Activated B cell treated with CpG ODN at 0.5 μM for 24 hours (primary cell): ENCODE measurements at regions not wholly inside any gene's neighbourhood (a gene's known extent, or its start where the extent isn't known, plus 50 kb on each side); places are given as distances from the start of the nearest gene placed in this dataset.

Source experiments
- ATAC-seq: fragments of 200-7000 bp; cut with Tn5 transposase; one replicate; pipeline ENCODE4 v1.10.0; 2021; ENCODE audit warnings: low read depth, mild to moderate bottlenecking, moderate library complexity
- CTCF ChIA-PET: fragments of 350-600 bp; sonication (Branson Sonifier 250); formaldehyde crosslinking; loops from one replicate; lab custom pipeline; 2021; ENCODE audit warnings: antibody characterized with exemption; lab: Charles Lee
- POLR2A ChIA-PET: fragments of 350-600 bp; sonication (Branson Sonifier 250); formaldehyde crosslinking; loops from one replicate; lab custom pipeline; 2021; ENCODE audit warnings: antibody characterized with exemption; lab: Charles Lee
- DNase-seq: peaks from one replicate; pipeline ENCODE4 v3.0.0; 2022
- H3K27ac Mint-ChIP-seq: one replicate; pipeline ENCODE4 v1.8.0; 2020; ENCODE audit warnings: mixed read lengths
- H3K27me3 Mint-ChIP-seq: one replicate; pipeline ENCODE4 v1.8.0; 2021; ENCODE audit warnings: mixed read lengths
- H3K36me3 Mint-ChIP-seq: one replicate; pipeline ENCODE4 v1.8.0; 2021; ENCODE audit warnings: low read depth, mixed read lengths
- H3K4me1 Mint-ChIP-seq: one replicate; pipeline ENCODE4 v1.8.0; 2021; ENCODE audit warnings: mixed read lengths
- H3K4me3 Mint-ChIP-seq: one replicate; pipeline ENCODE4 v1.8.0; 2020; ENCODE audit warnings: mild to moderate bottlenecking, mixed read lengths
- H3K9me3 Mint-ChIP-seq: one replicate; pipeline ENCODE4 v1.8.0; 2020; ENCODE audit warnings: mixed read lengths
- intact Hi-C: fragments of 100-400 bp; cut with micrococcal nuclease; formaldehyde crosslinking; loops from one replicate; pipeline ENCODE4 v1.15.1; 2024
- TF ChIP-seq, protein P1 (sequence below): fragments of 200-600 bp; IDR thresholded peaks from one replicate; pipeline ENCODE4 v1.8.0; 2022; ENCODE audit warnings: antibody characterized with exemption, mild to moderate bottlenecking

DNA sequence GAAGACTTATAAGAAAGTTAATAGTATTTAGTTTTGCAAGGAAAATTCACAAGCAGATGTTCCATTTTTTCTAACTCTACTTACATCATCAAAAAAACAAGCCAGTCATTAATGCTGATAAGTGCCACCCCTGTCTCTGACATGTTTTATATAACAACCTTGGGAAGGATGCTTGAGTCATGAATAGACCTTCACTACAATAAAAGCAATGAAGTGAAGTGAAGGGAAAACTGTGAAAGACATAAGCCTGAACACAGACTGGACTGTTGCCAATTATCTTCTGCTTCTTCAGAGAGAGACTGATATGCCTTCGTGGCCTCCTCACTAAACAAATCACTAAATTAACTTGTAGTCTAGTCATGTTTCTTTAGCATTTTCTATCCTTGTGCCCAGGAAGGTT, 353.2 kb downstream of the PDHA2 start:
- TF ChIP-seq, protein P1, sequence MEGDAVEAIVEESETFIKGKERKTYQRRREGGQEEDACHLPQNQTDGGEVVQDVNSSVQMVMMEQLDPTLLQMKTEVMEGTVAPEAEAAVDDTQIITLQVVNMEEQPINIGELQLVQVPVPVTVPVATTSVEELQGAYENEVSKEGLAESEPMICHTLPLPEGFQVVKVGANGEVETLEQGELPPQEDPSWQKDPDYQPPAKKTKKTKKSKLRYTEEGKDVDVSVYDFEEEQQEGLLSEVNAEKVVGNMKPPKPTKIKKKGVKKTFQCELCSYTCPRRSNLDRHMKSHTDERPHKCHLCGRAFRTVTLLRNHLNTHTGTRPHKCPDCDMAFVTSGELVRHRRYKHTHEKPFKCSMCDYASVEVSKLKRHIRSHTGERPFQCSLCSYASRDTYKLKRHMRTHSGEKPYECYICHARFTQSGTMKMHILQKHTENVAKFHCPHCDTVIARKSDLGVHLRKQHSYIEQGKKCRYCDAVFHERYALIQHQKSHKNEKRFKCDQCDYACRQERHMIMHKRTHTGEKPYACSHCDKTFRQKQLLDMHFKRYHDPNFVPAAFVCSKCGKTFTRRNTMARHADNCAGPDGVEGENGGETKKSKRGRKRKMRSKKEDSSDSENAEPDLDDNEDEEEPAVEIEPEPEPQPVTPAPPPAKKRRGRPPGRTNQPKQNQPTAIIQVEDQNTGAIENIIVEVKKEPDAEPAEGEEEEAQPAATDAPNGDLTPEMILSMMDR = no peak
- H3K9me3 Mint-ChIP-seq = peaks cover 6% of the 10 kb centered on the region
- no peaks in the 10 kb centered on the region for H3K27me3 Mint-ChIP-seq
- POLR2A ChIA-PET = no interaction called here
- intact Hi-C loops = no loop called here
- DNase-seq (no peak), ATAC-seq (no peak)
- H3K27ac Mint-ChIP-seq = no peak overlapping the region
- H3K36me3 Mint-ChIP-seq = no peaks in the 10 kb centered on the region
- no peaks in the 10 kb centered on the region for H3K4me1 Mint-ChIP-seq
- no peak overlapping the region for H3K4me3 Mint-ChIP-seq
- CTCF ChIA-PET = no interaction called here

DNA sequence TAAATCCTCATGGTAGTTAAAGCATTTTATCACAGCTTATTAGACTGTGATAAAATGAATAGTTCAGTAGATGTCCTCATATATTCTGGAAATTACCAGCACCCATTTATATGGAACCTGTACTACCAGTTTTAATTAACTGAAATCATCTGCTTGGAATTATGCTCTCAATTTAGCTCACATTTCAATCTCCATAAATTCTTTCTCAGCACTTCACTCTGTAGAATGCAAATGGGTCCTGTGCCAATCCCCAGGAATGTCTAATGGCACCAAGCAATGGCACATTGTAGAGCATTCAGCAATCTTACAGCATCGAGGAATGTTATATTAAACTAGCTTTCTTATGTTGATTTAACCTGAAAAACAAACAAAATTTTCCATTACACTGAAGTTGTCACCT, 355.1 kb downstream of the PDHA2 start:
- intact Hi-C loops = no loop called here
- no peak for DNase-seq
- POLR2A ChIA-PET = no interaction called here
- H3K9me3 Mint-ChIP-seq = peaks cover 3% of the 10 kb centered on the region
- ATAC-seq = no peak
- no peaks in the 10 kb centered on the region for H3K27me3 Mint-ChIP-seq
- no peaks in the 10 kb centered on the region for H3K4me1 Mint-ChIP-seq
- TF ChIP-seq, protein P1 = no peak
- H3K27ac Mint-ChIP-seq = no peak overlapping the region
- H3K4me3 Mint-ChIP-seq = no peak overlapping the region
- CTCF ChIA-PET = no interaction called here
- no peaks in the 10 kb centered on the region for H3K36me3 Mint-ChIP-seq

DNA sequence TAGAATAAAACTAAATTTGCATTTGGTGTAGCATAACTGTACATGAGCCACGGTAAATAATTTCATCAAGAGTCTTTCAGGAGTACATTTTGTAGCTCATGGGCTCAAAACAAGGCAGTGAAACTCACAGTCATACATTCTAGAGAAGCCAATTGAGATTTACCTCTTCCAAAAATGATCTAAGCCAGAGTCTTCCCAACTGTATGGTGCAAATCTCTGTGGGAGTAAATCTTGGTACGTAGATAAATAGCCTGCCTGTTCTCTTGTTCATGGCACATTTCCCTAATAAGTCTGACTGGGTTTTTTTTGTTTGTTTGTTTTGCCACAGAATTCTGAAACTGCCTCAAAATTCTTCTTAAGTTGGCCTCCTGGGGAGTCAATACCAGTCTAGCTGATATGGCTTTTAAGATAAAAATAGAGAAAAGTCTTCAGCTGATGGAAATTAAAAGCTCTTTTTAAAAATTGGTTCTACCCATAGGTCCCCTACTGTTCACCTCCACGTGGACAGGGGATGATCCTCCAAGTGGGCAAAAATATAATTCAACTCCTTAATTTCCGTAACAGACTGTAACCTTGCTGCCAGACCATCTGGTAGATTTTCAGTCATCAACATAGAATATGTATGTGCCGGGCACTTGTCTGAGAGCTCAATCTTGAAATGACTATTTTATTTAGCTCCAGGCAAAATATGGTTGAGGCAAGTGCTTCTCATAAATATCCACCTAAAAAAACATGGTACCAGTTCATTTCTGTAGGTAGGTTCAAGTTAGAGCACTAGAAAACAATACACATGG, 365.4 kb downstream of the PDHA2 start:
- intact Hi-C loops = no loop called here
- ATAC-seq = no peak
- ChIA-PET CTCF (no interaction called here), POLR2A (no interaction called here)
- no peaks in the 10 kb centered on the region for H3K36me3 Mint-ChIP-seq
- no peak overlapping the region for H3K27ac Mint-ChIP-seq
- no peaks in the 10 kb centered on the region for H3K4me1 Mint-ChIP-seq
- TF ChIP-seq, protein P1 = no peak
- peaks cover 5% of the 10 kb centered on the region for H3K9me3 Mint-ChIP-seq
- DNase-seq = no peak
- H3K27me3 Mint-ChIP-seq = no peaks in the 10 kb centered on the region
- H3K4me3 Mint-ChIP-seq = no peak overlapping the region

DNA sequence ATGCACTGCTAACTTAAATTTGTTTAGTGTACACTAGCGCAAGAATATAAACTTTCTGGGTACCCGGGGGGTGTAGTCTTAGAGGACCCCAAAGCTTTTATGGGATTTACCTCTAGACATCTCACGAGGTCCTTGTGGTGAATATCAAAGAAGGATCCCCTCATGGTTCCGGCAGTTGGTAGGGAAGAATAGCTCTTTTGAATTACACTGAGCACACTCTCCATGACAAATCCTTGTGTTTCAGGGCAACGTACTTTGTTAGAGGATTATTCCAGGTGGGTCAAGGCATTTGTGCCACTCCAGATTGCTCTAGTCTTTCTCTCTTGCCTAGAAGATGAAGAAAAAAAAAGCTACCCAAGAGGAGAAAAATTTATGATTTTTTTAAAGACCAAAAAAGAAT, 387.6 kb downstream of the PDHA2 start:
- H3K36me3 Mint-ChIP-seq = no peaks in the 10 kb centered on the region
- TF ChIP-seq, protein P1 = no peak

DNA sequence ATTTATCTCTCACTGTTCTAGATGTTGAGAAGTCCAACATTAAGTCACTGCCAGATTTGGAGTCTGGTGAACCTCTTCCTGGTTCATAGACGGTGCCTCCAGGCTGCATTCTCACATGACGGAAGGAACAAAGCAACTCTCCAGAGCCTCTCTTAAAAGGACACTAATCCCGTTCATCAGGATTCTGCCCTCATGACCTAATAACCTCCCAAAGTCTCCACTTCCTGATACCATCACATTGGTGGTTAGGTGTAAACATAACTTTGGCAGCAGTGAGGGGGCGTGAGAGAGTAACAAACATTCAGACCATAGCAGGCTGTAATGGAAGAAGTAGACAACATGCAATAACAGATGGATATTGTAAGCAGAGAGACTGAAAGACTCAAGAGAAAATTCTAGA, 388.6 kb downstream of the PDHA2 start:
- H3K36me3 Mint-ChIP-seq = no peaks in the 10 kb centered on the region
- DNase-seq (no peak), ATAC-seq (no peak)
- ChIA-PET POLR2A (no interaction called here), CTCF (no interaction called here)
- H3K27ac Mint-ChIP-seq = no peak overlapping the region
- H3K27me3 Mint-ChIP-seq = no peaks in the 10 kb centered on the region
- no peak overlapping the region for H3K4me3 Mint-ChIP-seq
- TF ChIP-seq, protein P1 = no peak
- H3K9me3 Mint-ChIP-seq = peaks cover 7% of the 10 kb centered on the region
- H3K4me1 Mint-ChIP-seq = no peaks in the 10 kb centered on the region
- intact Hi-C loops = no loop called here

More for the DNA sequence above, 387.6 kb downstream of the PDHA2 start:
- Mint-ChIP-seq H3K27me3 (no peaks in the 10 kb centered on the region), H3K4me3 (no peak overlapping the region), H3K27ac (no peak overlapping the region), H3K9me3 (peaks cover 7% of the 10 kb centered on the region), H3K4me1 (no peaks in the 10 kb centered on the region)
- POLR2A ChIA-PET = no interaction called here
- CTCF ChIA-PET = no interaction called here
- intact Hi-C loops = no loop called here
- DNase-seq = no peak
- no peak for ATAC-seq
